ENCODE measurements at regions not wholly inside any gene's neighbourhood (a gene's known extent, or its start where the extent isn't known, plus 50 kb on each side); places are given as distances from the start of the nearest gene placed in this dataset.

DNA sequence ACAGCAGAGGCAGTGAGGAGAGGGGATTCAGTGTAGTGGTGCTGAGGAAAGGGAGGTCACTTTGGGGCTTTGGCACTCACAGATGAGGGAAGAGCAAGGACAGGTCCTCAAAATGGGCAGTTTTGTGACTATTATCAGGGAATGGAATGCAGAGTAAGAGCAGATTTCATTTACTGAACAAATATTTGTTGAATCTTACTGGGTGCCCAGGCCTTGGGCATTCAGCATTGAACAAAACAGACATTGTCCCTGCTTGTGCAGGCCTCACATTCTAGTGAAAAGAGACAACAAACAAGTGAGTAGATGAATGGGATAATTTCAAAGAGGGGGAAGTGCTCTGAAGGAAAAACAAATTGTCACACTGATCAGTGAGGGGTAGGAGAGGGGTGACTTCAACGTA, 404.1 kb downstream of the DMRT2 start:
- TF ChIP-seq POLR2AphosphoS5 (IDR thresholded peaks at IDR 0.05; ENCODE audit: low read depth, low read length) (no peak), TAF1 (IDR thresholded peaks at IDR 0.05; ENCODE audit: borderline replicate concordance, low read depth, low read length) (no peak)
